GM19452 (cell line): ENCODE measurements at regions not wholly inside any gene's neighbourhood (a gene's known extent, or its start where the extent isn't known, plus 50 kb on each side); places are given as distances from the start of the nearest gene placed in this dataset.

Experiments
- ATAC-seq: cut with Tn5 transposase; IDR thresholded peaks from one replicate; pipeline ENCODE4 v1.9.1; 2021; ENCODE audit not compliant: unreplicated experiment

DNA sequence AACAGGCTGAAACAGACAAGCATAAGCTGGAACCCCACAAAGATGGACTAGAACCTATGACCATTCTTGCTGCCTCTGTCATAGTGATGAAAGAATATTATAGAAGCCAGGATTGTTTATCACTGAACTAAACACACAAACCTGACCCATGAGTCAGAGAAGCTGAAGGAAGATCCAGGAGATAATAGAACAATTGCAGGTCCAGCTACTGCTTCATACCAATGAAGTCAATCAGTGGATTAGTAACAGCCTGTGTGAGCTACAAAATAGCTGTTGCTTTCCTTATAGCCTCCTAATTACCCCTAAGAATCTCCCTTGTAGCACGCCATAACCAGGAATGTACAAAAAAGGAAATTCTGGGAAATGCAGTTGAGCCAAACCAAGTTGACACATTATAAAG lies 459.9 kb upstream of the ZNF462 start:
- ATAC-seq, result no peak

- ATAC-seq, result no peak
These were observed 458.8 kb upstream of the ZNF462 start for GRCh38 chr9:106404137-106404536.

DNA sequence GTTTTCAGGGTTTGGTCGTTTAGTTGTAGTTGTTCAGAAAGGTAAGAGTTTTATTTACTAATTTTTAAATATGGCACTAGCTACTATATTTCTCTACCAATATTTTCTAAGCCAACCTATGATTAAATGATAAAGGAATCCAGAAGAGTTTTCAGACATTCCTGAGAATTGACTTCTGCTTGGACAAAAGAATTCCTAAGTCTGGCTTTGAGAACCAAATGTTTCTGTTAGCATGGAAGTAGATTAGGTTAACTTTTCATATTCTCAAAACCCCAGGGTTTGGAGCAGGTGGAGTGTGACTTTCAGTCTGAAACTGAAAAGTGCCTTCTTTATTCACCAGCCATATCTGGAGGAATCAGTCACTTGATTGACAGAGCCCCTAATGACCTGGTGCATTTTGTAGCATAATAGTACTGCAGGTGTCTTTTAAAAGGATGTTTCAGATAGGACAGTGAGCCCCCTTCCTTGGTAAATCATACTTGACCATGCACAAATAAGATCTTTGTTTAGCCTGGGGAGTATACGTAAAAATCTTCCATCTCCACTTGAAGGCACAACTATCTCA lies 457.0 kb upstream of the ZNF462 start:
- no peak for ATAC-seq

GRCh38 chr9:106414042-106414441 lies 448.9 kb upstream of the ZNF462 start:
- ATAC-seq, result no peak

DNA sequence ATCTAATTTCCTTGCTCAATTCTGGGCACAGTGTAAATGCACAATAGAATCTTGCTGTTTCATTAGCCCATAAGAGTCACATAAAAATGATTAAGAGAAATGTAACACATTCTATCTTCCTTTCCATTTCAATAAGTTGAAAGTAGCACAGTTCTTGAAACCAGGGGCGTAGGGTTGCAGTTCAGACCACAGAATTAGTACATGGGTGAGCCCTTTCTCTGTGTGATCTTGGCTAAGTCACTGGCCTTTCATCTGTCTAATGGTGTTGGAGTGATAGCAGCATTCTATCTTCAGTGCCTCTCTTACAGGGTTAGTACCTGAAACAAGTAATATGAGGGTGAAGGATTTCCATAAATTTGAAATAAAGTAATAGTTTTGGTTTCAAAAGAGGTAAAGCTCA lies 445.3 kb upstream of the ZNF462 start:
- no peak for ATAC-seq

GRCh38 chr9:106419829-106420228 lies 443.1 kb upstream of the ZNF462 start:
- ATAC-seq, result no peak

DNA sequence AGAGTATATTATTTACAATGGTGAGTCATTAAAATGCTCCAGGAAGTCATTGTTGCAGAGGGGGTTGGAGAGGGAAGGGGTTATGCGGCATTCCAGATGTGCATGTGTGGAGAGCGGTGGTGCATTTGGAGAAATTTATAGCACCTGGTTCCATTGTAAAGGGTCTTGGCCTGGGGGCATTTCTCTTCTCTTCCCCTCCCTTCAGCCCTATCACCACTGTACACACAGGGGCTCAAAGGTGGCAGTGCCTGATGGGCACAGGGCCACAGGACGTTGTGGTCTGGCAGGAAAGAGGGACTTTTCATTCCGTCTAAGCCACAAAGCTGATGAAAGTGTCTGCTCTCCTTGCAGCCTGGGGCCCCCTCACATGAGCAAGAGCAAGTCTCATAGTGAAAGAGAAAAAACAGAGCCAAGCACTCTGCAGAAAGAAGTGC lies 442.4 kb upstream of the ZNF462 start:
- ATAC-seq, result peak; percentile 72

- ATAC-seq, result peak; percentile 60
These were observed 441.2 kb upstream of the ZNF462 start for GRCh38 chr9:106421772-106422171.

DNA sequence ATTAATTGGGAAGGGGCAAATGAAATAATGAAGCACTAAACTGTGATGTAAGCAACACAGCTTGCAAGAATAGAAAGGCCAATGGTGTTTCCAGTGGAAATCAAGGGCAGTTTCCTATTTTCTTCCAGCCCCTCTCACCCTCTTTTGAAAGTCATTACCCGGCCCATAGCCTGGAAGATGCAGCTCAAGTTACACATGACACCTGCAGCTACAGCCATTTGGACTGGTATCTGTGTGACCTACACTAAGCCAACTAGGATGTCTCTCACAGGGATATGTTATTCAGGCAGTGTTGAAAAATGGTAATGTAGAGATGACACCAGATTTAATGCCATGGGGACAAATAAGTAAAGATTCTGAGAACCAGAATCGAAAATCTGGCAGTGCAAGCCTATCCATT lies 439.4 kb upstream of the ZNF462 start:
- no peak for ATAC-seq

DNA sequence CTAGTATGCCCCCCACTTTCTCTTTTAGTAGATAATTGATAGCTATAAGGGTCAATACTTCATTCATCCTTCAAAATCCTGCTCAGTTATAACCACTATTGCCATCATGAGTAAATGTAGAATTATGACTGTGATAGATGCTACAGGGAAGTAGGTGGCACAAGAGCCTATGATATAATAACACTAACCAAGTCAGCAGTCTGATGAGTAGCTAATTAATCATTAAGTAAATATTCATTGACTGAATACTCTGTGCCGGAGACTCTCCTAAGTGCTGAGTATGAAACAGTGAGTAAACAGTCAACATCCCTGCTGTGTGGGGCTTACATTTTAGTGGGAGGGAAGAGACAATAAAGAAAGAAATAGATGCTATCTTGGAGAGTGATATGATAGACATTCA lies 430.3 kb upstream of the ZNF462 start:
- no peak for ATAC-seq

GRCh38 chr9:106438928-106439327 lies 424.0 kb upstream of the ZNF462 start:
- no peak for ATAC-seq

- no peak for ATAC-seq
These were observed 421.7 kb upstream of the ZNF462 start for GRCh38 chr9:106441283-106441682.

DNA sequence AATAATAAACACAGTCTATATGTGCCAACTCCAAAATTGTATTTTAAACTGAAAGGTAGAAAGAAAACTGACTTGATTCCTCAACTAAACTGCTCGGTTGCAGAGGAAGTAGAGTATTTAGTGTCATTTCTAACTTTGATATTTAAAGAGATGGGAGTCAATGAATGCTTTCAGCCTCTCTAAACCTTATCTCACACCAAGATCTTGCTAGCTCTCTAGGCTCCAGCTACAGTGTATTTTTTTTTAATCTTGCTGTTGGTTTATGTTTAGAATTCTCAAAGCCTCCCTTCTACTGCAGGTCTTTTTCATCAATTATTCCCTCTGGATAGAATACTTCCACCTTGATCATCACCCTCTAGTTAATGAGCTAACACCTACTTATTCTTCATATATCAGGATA lies 419.4 kb upstream of the ZNF462 start:
- no peak for ATAC-seq

DNA sequence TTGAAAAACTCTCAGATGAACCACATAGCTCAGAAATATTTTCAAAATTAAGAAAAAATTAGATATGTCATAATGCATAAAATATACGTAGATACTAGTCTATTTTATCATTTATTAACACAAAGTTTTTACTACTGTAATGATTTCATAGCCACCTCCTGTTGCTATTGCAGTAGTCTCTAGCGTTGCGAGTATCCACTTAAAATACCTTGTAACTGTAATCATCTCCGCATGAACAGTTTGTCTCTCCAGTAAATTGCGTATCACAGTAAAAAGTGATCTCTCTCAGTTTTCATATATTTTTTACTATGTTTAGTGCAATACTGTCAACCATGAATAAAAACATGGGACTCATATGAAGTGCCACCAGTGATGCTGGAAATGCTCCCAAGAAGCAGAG lies 417.9 kb upstream of the ZNF462 start:
- ATAC-seq, result no peak

GRCh38 chr9:106449336-106449927 lies 413.5 kb upstream of the ZNF462 start:
- no peak for ATAC-seq

- ATAC-seq, result no peak
These were observed 412.4 kb upstream of the ZNF462 start for GRCh38 chr9:106450549-106450948.

DNA sequence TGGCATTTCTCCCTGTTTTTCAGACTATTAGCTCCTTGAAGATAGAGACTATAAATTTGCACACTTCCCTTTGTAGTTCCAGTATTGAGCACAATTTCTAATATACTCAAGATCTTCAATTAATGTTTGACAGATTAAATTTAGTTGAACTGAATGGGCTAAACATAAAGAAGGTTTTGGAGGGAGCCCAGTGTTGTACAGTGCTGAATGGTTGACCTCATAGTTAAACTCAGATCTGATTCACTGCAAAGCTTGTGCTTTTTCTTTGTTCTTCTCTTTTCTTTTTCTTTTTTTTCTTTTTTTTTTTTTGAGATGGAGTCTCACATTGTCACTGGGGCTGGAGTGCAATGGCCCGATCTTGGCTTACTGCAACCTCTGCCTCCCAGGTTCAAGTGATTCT lies 411.7 kb upstream of the ZNF462 start:
- ATAC-seq, result no peak

DNA sequence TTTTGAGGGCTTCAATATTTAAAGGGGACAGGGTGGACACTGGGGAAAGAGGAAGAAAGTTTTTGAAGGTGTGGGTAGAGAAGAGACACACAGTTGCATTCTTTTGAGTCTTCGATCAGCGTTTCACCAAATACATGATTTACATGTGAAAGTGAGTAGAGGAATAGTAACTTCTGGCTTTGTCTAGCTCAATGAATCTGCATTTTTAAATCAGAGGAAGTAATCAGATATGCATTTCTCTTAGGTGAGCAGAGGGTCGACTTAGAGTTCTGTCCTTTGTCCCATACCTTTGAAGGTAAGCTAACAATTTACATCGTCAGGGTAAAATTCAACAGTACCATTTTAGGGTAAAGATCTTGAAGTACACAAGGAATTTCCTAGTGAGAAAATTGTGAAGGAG lies 406.4 kb upstream of the ZNF462 start:
- ATAC-seq, result no peak

GRCh38 chr9:106467113-106467864 lies 395.7 kb upstream of the ZNF462 start:
- no peak for ATAC-seq

DNA sequence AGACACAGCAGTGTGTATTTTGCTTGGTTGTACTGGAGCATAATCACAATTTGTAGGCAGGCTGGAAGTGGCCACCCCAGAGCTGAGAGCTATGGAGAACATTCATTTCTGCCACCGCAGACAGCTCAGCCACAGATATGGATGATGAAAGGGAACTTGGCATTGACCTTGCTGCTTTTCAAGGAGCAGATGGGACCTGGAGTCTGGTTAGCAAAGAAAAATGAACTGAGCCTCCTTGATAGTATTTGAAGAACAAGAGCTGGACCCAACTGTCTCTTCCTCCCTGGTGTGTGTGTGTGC lies 395.2 kb upstream of the ZNF462 start:
- ATAC-seq, result no peak

DNA sequence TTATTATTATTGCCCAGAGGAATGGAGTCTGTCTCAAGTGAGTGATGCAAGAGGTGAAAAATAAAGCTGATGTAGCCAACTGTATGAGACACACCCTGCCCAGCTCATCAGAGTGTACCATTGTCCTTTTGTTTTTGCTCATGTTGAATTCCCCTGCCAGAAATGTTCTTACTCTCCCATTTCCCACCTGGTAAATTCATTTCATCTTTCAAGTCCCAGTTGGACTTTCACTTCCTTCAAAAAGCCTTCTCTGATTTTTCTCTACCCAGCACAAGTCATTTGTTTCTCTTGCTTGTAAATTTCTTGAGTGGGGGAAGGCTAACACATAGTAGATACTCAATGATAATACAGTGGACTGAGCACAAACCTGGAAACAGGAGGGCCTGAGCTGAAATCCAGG lies 394.5 kb upstream of the ZNF462 start:
- no peak for ATAC-seq

DNA sequence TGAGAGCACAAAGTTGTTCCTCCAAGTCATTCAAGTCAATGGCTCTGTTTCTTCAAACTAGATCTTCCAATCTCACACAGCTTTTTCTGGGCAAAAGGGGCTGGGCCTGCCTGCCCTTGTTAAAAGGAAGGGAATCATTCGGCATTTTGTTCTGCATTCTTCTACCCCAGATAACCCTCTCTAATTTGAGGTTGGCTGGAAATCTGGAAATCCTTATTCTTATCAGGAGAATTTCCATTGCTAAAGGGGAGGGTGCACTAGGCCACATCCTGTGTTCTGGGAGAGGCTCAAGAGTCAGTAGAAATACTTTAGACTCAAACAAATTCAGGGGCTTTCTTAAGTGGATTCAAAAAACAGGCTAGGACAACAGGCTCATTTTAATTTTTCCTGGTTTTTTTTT lies 384.7 kb upstream of the ZNF462 start:
- no peak for ATAC-seq

DNA sequence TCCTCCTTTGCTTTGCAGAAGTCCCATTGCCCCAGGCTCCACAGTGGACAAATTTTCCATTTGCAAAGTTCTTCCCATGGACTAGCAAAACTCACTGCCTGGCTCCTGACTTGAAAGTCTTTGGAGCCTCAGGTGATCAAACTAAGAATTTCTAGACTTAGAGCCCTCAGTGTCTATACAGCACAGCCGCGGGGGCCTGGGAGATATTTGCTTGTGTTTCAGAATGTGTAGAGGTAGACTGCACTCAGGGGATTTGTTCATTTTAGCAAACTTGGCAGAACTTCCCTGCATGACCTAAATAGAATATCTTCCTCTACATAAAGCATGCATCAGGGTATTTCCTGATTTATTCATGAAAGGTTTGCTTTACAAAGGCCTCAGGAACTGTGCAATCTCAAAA lies 384.2 kb upstream of the ZNF462 start:
- ATAC-seq, result no peak
